ENCODE measurements at regions not wholly inside any gene's neighbourhood (a gene's known extent, or its start where the extent isn't known, plus 50 kb on each side); places are given as distances from the start of the nearest gene placed in this dataset.
A peak's percentile ranks its signal among the peaks of the same experiment; 100 is the strongest.

GRCh38 chr4:19720610-19721009, 531.1 kb upstream of the SLIT2 start:
- no peak overlapping the region for H2BK12ac ChIP-seq (ENCODE audit: low read length in 2 of 2)
- no peak for DNase-seq
- no peak overlapping the region for H2AK5ac ChIP-seq (ENCODE audit: low read length, severe bottlenecking)
- H3K14ac ChIP-seq (ENCODE audit: low read length in 2 of 2): no peak overlapping the region
- H4K91ac ChIP-seq (ENCODE audit: low read length): no peak overlapping the region
- no peak overlapping the region for H3K23ac ChIP-seq (ENCODE audit: low read length in 2 of 2)
- no peaks in the 10 kb centered on the region for H3K27me3 ChIP-seq (ENCODE audit: control insufficient read depth in 1 of 2, insufficient read depth in 1 of 2, low read length in 2 of 2)
- H2BK120ac ChIP-seq (ENCODE audit: low read depth, low read length): no peak overlapping the region
- H3K79me1 ChIP-seq (replicated peaks; ENCODE audit: low read length, poor library complexity, severe bottlenecking): no peaks in the 10 kb centered on the region
- no peak overlapping the region for H3K4ac ChIP-seq (ENCODE audit: low read depth in 1 of 2, low read length in 2 of 2)
- no peak overlapping the region for H4K8ac ChIP-seq (ENCODE audit: low read length)
- no peaks in the 10 kb centered on the region for H3K4me1 ChIP-seq (ENCODE audit: control insufficient read depth, insufficient read depth, low read depth, low read length)
- no peak overlapping the region for H2BK5ac ChIP-seq (ENCODE audit: low read depth, low read length, poor library complexity, severe bottlenecking)
- no peak overlapping the region for H3K4me2 ChIP-seq (ENCODE audit: low read length, poor library complexity, severe bottlenecking)
- H3K27ac ChIP-seq (ENCODE audit: low read length, poor library complexity, severe bottlenecking): no peak overlapping the region
- H2BK15ac ChIP-seq (ENCODE audit: low read depth, poor library complexity, severe bottlenecking): no peak overlapping the region
- no peak overlapping the region for H3K9ac ChIP-seq (ENCODE audit: low read length)
- H2AFZ ChIP-seq (ENCODE audit: low read depth, low read length): no peak overlapping the region
- no peak overlapping the region for H3K4me3 ChIP-seq (ENCODE audit: insufficient read depth in 1 of 2, low read depth in 1 of 2, low read length in 2 of 2)
- H3K9me3 ChIP-seq (ENCODE audit: control insufficient read depth, low read length): no peaks in the 10 kb centered on the region
- no peak overlapping the region for H3K18ac ChIP-seq (ENCODE audit: low read depth in 1 of 2, low read length in 2 of 2)
- no CpG with 5 or more reads among the region's 1 CpG for WGBS
- H3K36me3 ChIP-seq (ENCODE audit: control insufficient read depth in 1 of 2, insufficient read depth in 2 of 2, low read depth in 1 of 2, low read length in 2 of 2): no peaks in the 10 kb centered on the region

- Histone ChIP-seq H3K9me3 (ENCODE audit: control insufficient read depth, low read length) (no peaks in the 10 kb centered on the region), H3K4me3 (ENCODE audit: insufficient read depth in 1 of 2, low read depth in 1 of 2, low read length in 2 of 2) (no peak overlapping the region), H3K4me2 (ENCODE audit: low read length, poor library complexity, severe bottlenecking) (no peak overlapping the region), H3K9ac (ENCODE audit: low read length) (no peak overlapping the region), H2AK5ac (ENCODE audit: low read length, severe bottlenecking) (no peak overlapping the region), H3K23ac (ENCODE audit: low read length in 2 of 2) (no peak overlapping the region), H2BK5ac (ENCODE audit: low read depth, low read length, poor library complexity, severe bottlenecking) (no peak overlapping the region), H4K8ac (ENCODE audit: low read length) (no peak overlapping the region), H2BK120ac (ENCODE audit: low read depth, low read length) (no peak overlapping the region), H3K18ac (ENCODE audit: low read depth in 1 of 2, low read length in 2 of 2) (no peak overlapping the region), H2BK15ac (ENCODE audit: low read depth, poor library complexity, severe bottlenecking) (no peak overlapping the region), H3K4me1 (ENCODE audit: control insufficient read depth, insufficient read depth, low read depth, low read length) (no peaks in the 10 kb centered on the region), H3K27ac (ENCODE audit: low read length, poor library complexity, severe bottlenecking) (no peak overlapping the region), H3K79me1 (replicated peaks; ENCODE audit: low read length, poor library complexity, severe bottlenecking) (no peaks in the 10 kb centered on the region), H3K4ac (ENCODE audit: low read depth in 1 of 2, low read length in 2 of 2) (no peak overlapping the region), H3K27me3 (ENCODE audit: control insufficient read depth in 1 of 2, insufficient read depth in 1 of 2, low read length in 2 of 2) (no peaks in the 10 kb centered on the region), H2BK12ac (ENCODE audit: low read length in 2 of 2) (no peak overlapping the region), H4K91ac (ENCODE audit: low read length) (no peak overlapping the region), H2AFZ (ENCODE audit: low read depth, low read length) (no peak overlapping the region), H3K14ac (ENCODE audit: low read length in 2 of 2) (no peak overlapping the region), H3K36me3 (ENCODE audit: control insufficient read depth in 1 of 2, insufficient read depth in 2 of 2, low read depth in 1 of 2, low read length in 2 of 2) (no peaks in the 10 kb centered on the region)
- DNase-seq: no peak
Measured at GRCh38 chr4:19720190-19720589, 531.5 kb upstream of the SLIT2 start.

GRCh38 chr4:19711871-19712270, 539.8 kb upstream of the SLIT2 start:
- H3K9ac ChIP-seq (ENCODE audit: low read length): no peak overlapping the region
- H3K4me1 ChIP-seq (ENCODE audit: control insufficient read depth, insufficient read depth, low read depth, low read length): no peaks in the 10 kb centered on the region
- H3K14ac ChIP-seq (ENCODE audit: low read length in 2 of 2): no peak overlapping the region
- no peak overlapping the region for H2AK5ac ChIP-seq (ENCODE audit: low read length, severe bottlenecking)
- no peaks in the 10 kb centered on the region for H3K9me3 ChIP-seq (ENCODE audit: control insufficient read depth, low read length)
- no peak overlapping the region for H3K18ac ChIP-seq (ENCODE audit: low read depth in 1 of 2, low read length in 2 of 2)
- H3K4me2 ChIP-seq (ENCODE audit: low read length, poor library complexity, severe bottlenecking): no peak overlapping the region
- DNase-seq: peak; percentile 82
- H3K4me3 ChIP-seq (ENCODE audit: insufficient read depth in 1 of 2, low read depth in 1 of 2, low read length in 2 of 2): no peak overlapping the region
- no peak overlapping the region for H2BK5ac ChIP-seq (ENCODE audit: low read depth, low read length, poor library complexity, severe bottlenecking)
- H3K27ac ChIP-seq (ENCODE audit: low read length, poor library complexity, severe bottlenecking): no peak overlapping the region
- no peak overlapping the region for H2BK15ac ChIP-seq (ENCODE audit: low read depth, poor library complexity, severe bottlenecking)
- H2BK120ac ChIP-seq (ENCODE audit: low read depth, low read length): no peak overlapping the region
- no peak overlapping the region for H3K23ac ChIP-seq (ENCODE audit: low read length in 2 of 2)
- H2AFZ ChIP-seq (ENCODE audit: low read depth, low read length): no peak overlapping the region
- no CpG with 5 or more reads among the region's 3 CpGs for WGBS
- H3K4ac ChIP-seq (ENCODE audit: low read depth in 1 of 2, low read length in 2 of 2): no peak overlapping the region
- no peaks in the 10 kb centered on the region for H3K36me3 ChIP-seq (ENCODE audit: control insufficient read depth in 1 of 2, insufficient read depth in 2 of 2, low read depth in 1 of 2, low read length in 2 of 2)
- no peak overlapping the region for H2BK12ac ChIP-seq (ENCODE audit: low read length in 2 of 2)
- H3K79me1 ChIP-seq (replicated peaks; ENCODE audit: low read length, poor library complexity, severe bottlenecking): no peaks in the 10 kb centered on the region
- no peak overlapping the region for H4K91ac ChIP-seq (ENCODE audit: low read length)
- no peak overlapping the region for H4K8ac ChIP-seq (ENCODE audit: low read length)
- H3K27me3 ChIP-seq (ENCODE audit: control insufficient read depth in 1 of 2, insufficient read depth in 1 of 2, low read length in 2 of 2): no peaks in the 10 kb centered on the region

- WGBS: no CpG with 5 or more reads among the region's 1 CpG
- no peak for DNase-seq
- Histone ChIP-seq H3K18ac (ENCODE audit: low read depth in 1 of 2, low read length in 2 of 2) (no peak overlapping the region), H3K4me1 (ENCODE audit: control insufficient read depth, insufficient read depth, low read depth, low read length) (no peaks in the 10 kb centered on the region), H3K27ac (ENCODE audit: low read length, poor library complexity, severe bottlenecking) (no peak overlapping the region), H3K4me2 (ENCODE audit: low read length, poor library complexity, severe bottlenecking) (no peak overlapping the region), H3K9ac (ENCODE audit: low read length) (no peak overlapping the region), H4K8ac (ENCODE audit: low read length) (no peak overlapping the region), H2BK12ac (ENCODE audit: low read length in 2 of 2) (no peak overlapping the region), H3K9me3 (ENCODE audit: control insufficient read depth, low read length) (no peaks in the 10 kb centered on the region), H3K79me1 (replicated peaks; ENCODE audit: low read length, poor library complexity, severe bottlenecking) (no peaks in the 10 kb centered on the region), H3K4ac (ENCODE audit: low read depth in 1 of 2, low read length in 2 of 2) (no peak overlapping the region), H3K4me3 (ENCODE audit: insufficient read depth in 1 of 2, low read depth in 1 of 2, low read length in 2 of 2) (no peak overlapping the region), H2BK5ac (ENCODE audit: low read depth, low read length, poor library complexity, severe bottlenecking) (no peak overlapping the region), H3K36me3 (ENCODE audit: control insufficient read depth in 1 of 2, insufficient read depth in 2 of 2, low read depth in 1 of 2, low read length in 2 of 2) (no peaks in the 10 kb centered on the region), H3K23ac (ENCODE audit: low read length in 2 of 2) (no peak overlapping the region), H2AFZ (ENCODE audit: low read depth, low read length) (no peak overlapping the region), H4K91ac (ENCODE audit: low read length) (no peak overlapping the region), H2BK120ac (ENCODE audit: low read depth, low read length) (no peak overlapping the region), H3K14ac (ENCODE audit: low read length in 2 of 2) (no peak overlapping the region), H3K27me3 (ENCODE audit: control insufficient read depth in 1 of 2, insufficient read depth in 1 of 2, low read length in 2 of 2) (no peaks in the 10 kb centered on the region), H2BK15ac (ENCODE audit: low read depth, poor library complexity, severe bottlenecking) (no peak overlapping the region), H2AK5ac (ENCODE audit: low read length, severe bottlenecking) (no peak overlapping the region)
Measured at GRCh38 chr4:19707876-19708275, 543.8 kb upstream of the SLIT2 start.

All from mesenchymal stem cell (in vitro differentiated cells and primary cell).